ENCODE measurements at regions not wholly inside any gene's neighbourhood (a gene's known extent, or its start where the extent isn't known, plus 50 kb on each side); places are given as distances from the start of the nearest gene placed in this dataset.

- no peak for TF ChIP-seq CTCF (conservative IDR thresholded peaks at IDR 0.05; ENCODE audit: low read depth, low read length)
- TF ChIP-seq EZH2phosphoT487 (IDR thresholded peaks at IDR 0.05; ENCODE audit: borderline replicate concordance, low read length), result no peak
- TF ChIP-seq EZH2 (IDR thresholded peaks at IDR 0.05; ENCODE audit: low read length, unreplicated experiment), result no peak
These were observed 176.1 kb downstream of the ID4 start for GRCh38 chr6:20013066-20013861.
